ENCODE measurements at regions not wholly inside any gene's neighbourhood (a gene's known extent, or its start where the extent isn't known, plus 50 kb on each side); places are given as distances from the start of the nearest gene placed in this dataset.

GRCh38 chr3:162547321-162547720, 1050.7 kb downstream of the OTOL1 start:
- no peaks in the 10 kb centered on the region for H3K4me1 Mint-ChIP-seq
- H3K27me3 ChIP-seq (ENCODE audit: control insufficient read depth in 2 of 2, insufficient read depth in 2 of 2, low read length in 2 of 2), result no peaks in the 10 kb centered on the region
- H3K4me3 ChIP-seq (replicated peaks in 1 of 3; ENCODE audit: low read depth in 2 of 3, low read length in 3 of 3), result no peak overlapping the region
- H2AFZ ChIP-seq (ENCODE audit: insufficient read depth, low read depth, low read length, poor library complexity, severe bottlenecking), result no peak overlapping the region
- H3K9me3 Mint-ChIP-seq, result peaks cover 0 to 7% (median 2%) of the 10 kb centered on the region in 7 donors
- H3K4me2 ChIP-seq (replicated peaks; ENCODE audit: extremely low read depth, low read length, poor library complexity, severe bottlenecking), result no peak overlapping the region
- no CpG with 5 or more reads among the region's 3 CpGs for WGBS (ENCODE audit: insufficient coverage)
- no peaks in the 10 kb centered on the region for H4K20me1 ChIP-seq (ENCODE audit: insufficient read depth, low read length)
- DNase-seq, result no peak
- H3K27ac Mint-ChIP-seq, result no peak overlapping the region
- TF ChIP-seq CTCF (IDR thresholded peaks at IDR 0.05), result no peak
- no peaks in the 10 kb centered on the region for H3K36me3 ChIP-seq (replicated peaks in 1 of 2; ENCODE audit: control insufficient read depth in 1 of 2, insufficient read depth in 2 of 2, low read length in 2 of 2)
- H3K79me2 ChIP-seq (ENCODE audit: insufficient read depth, low read length), result no peaks in the 10 kb centered on the region
- H3K27me3 Mint-ChIP-seq (ENCODE audit: low read depth in 3 of 3), result no peaks in the 10 kb centered on the region
- no peaks in the 10 kb centered on the region for H3K4me1 ChIP-seq (ENCODE audit: control insufficient read depth in 1 of 2, insufficient read depth in 2 of 2, low read length in 2 of 2)
- no peaks in the 10 kb centered on the region for H3K36me3 Mint-ChIP-seq
- intact Hi-C loops (cut with micrococcal nuclease), result no loop called here
- H3K27ac ChIP-seq (ENCODE audit: low read depth in 1 of 2, low read length in 2 of 2), result no peak overlapping the region
- no peak overlapping the region for H3K9ac ChIP-seq (ENCODE audit: insufficient read depth, low read length, poor library complexity, severe bottlenecking)
- H3K4me3 Mint-ChIP-seq, result no peak overlapping the region
- H3K9me3 ChIP-seq (replicated peaks in 1 of 2; ENCODE audit: control insufficient read depth in 1 of 2, insufficient read depth in 1 of 2, low read length in 2 of 2), result no peaks in the 10 kb centered on the region

- Mint-ChIP-seq H3K27me3 (ENCODE audit: low read depth in 3 of 3) (no peaks in the 10 kb centered on the region), H3K9me3 (peaks cover 0 to 5% (median 3%) of the 10 kb centered on the region in 7 donors)
These were observed 1059.2 kb downstream of the OTOL1 start for GRCh38 chr3:162555761-162556160.

More at GRCh38 chr3:162555761-162556160, 1059.2 kb downstream of the OTOL1 start:
- Histone ChIP-seq H3K4me3 (replicated peaks in 1 of 3; ENCODE audit: low read depth in 2 of 3, low read length in 3 of 3) (no peak overlapping the region), H2AFZ (ENCODE audit: insufficient read depth, low read depth, low read length, poor library complexity, severe bottlenecking) (no peak overlapping the region), H3K79me2 (ENCODE audit: insufficient read depth, low read length) (no peaks in the 10 kb centered on the region), H3K27me3 (ENCODE audit: control insufficient read depth in 2 of 2, insufficient read depth in 2 of 2, low read length in 2 of 2) (no peaks in the 10 kb centered on the region), H3K4me1 (ENCODE audit: control insufficient read depth in 1 of 2, insufficient read depth in 2 of 2, low read length in 2 of 2) (no peaks in the 10 kb centered on the region), H3K9ac (ENCODE audit: insufficient read depth, low read length, poor library complexity, severe bottlenecking) (no peak overlapping the region), H4K20me1 (ENCODE audit: insufficient read depth, low read length) (no peaks in the 10 kb centered on the region), H3K9me3 (replicated peaks in 1 of 2; ENCODE audit: control insufficient read depth in 1 of 2, insufficient read depth in 1 of 2, low read length in 2 of 2) (no peaks in the 10 kb centered on the region), H3K27ac (ENCODE audit: low read depth in 1 of 2, low read length in 2 of 2) (no peak overlapping the region), H3K4me2 (replicated peaks; ENCODE audit: extremely low read depth, low read length, poor library complexity, severe bottlenecking) (no peak overlapping the region), H3K36me3 (replicated peaks in 1 of 2; ENCODE audit: control insufficient read depth in 1 of 2, insufficient read depth in 2 of 2, low read length in 2 of 2) (no peaks in the 10 kb centered on the region)
- DNase-seq, result no peak
- intact Hi-C loops (cut with micrococcal nuclease), result no loop called here
- no peak for TF ChIP-seq CTCF (IDR thresholded peaks at IDR 0.05)
- Mint-ChIP-seq H3K36me3 (no peaks in the 10 kb centered on the region), H3K27ac (no peak overlapping the region), H3K4me1 (no peaks in the 10 kb centered on the region), H3K4me3 (no peak overlapping the region)
- no CpG with 5 or more reads among the region's 3 CpGs for WGBS (ENCODE audit: insufficient coverage)

All from CD14-positive monocyte (primary cell).